Mesenchymal stem cell (in vitro differentiated cells and primary cell): ENCODE measurements at regions not wholly inside any gene's neighbourhood (a gene's known extent, or its start where the extent isn't known, plus 50 kb on each side); places are given as distances from the start of the nearest gene placed in this dataset.
A peak's percentile ranks its signal among the peaks of the same experiment; 100 is the strongest.

Experiments used
- DNase-seq: peaks from one replicate; pipeline ENCODE4 v3.0.0-alpha.2; 2013
- H2AFZ ChIP-seq: one replicate; pipeline ENCODE4 v1.6.1; 2013; ENCODE audit warnings: low read depth, mild to moderate bottlenecking, control low read depth, inconsistent platforms, low read length, moderate library complexity
- H2AK5ac ChIP-seq: 2 replicates; pipeline ENCODE4 v1.6.1; 2013; ENCODE audit warnings: low read length, moderate library complexity, mild to moderate bottlenecking, inconsistent platforms; ENCODE audit not compliant: severe bottlenecking
- H2BK120ac ChIP-seq: one replicate; pipeline ENCODE4 v1.6.1; 2013; ENCODE audit warnings: low read depth, mild to moderate bottlenecking, inconsistent platforms, low read length, moderate library complexity
- H2BK12ac ChIP-seq, 2 experiments: one replicate each; pipeline ENCODE4 v1.6.1; 2013; ENCODE audit warnings: inconsistent platforms in 2 of 2, low read length in 2 of 2, mild to moderate bottlenecking in 2 of 2, moderate library complexity in 2 of 2, control low read depth in 1 of 2
- H2BK15ac ChIP-seq: one replicate; pipeline ENCODE4 v1.6.1; 2013; ENCODE audit warnings: mild to moderate bottlenecking, low read depth, inconsistent platforms; ENCODE audit not compliant: poor library complexity, severe bottlenecking
- H2BK5ac ChIP-seq: 2 replicates; pipeline ENCODE4 v1.6.1; 2013; ENCODE audit warnings: low read depth, mild to moderate bottlenecking, low read length, control low read depth, inconsistent platforms; ENCODE audit not compliant: poor library complexity, severe bottlenecking
- H3K14ac ChIP-seq, 2 experiments: one replicate each; pipeline ENCODE4 v1.6.1; 2013; ENCODE audit warnings: inconsistent platforms in 2 of 2, low read length in 2 of 2, control low read depth in 1 of 2, mild to moderate bottlenecking in 1 of 2, moderate library complexity in 1 of 2
- H3K18ac ChIP-seq, 2 experiments: one replicate each; pipeline ENCODE4 v1.6.1; 2013; ENCODE audit warnings: inconsistent platforms in 2 of 2, low read length in 2 of 2, control low read depth in 1 of 2, low read depth in 1 of 2, mild to moderate bottlenecking in 1 of 2
- H3K23ac ChIP-seq, 2 experiments: one replicate each; pipeline ENCODE4 v1.6.1; 2013; ENCODE audit warnings: inconsistent platforms in 2 of 2, low read length in 2 of 2, mild to moderate bottlenecking in 2 of 2, moderate library complexity in 2 of 2, control low read depth in 1 of 2
- H3K27ac ChIP-seq: 2 replicates; pipeline ENCODE4 v1.5.1; 2013; ENCODE audit warnings: mild to moderate bottlenecking, moderate library complexity, low read length, control low read depth, inconsistent platforms; ENCODE audit not compliant: poor library complexity, severe bottlenecking
- H3K27me3 ChIP-seq, 2 experiments: 2 replicates each; pipeline versions ENCODE4 v1.6.1 to v1.7.0; 2013; ENCODE audit warnings: low read length in 2 of 2, mild to moderate bottlenecking in 2 of 2, moderate library complexity in 2 of 2, control low read depth in 1 of 2, inconsistent platforms in 1 of 2; ENCODE audit not compliant: control insufficient read depth in 1 of 2, insufficient read depth in 1 of 2
- H3K36me3 ChIP-seq, 2 experiments: 2 replicates each; pipeline versions ENCODE4 v1.6.1 to v1.7.0; 2013; ENCODE audit warnings: low read length in 2 of 2, control low read depth in 1 of 2, inconsistent platforms in 1 of 2, low read depth in 1 of 2, mild to moderate bottlenecking in 1 of 2; ENCODE audit not compliant: insufficient read depth in 2 of 2, control insufficient read depth in 1 of 2
- H3K4ac ChIP-seq, 2 experiments: one replicate each; pipeline ENCODE4 v1.6.1; 2013; ENCODE audit warnings: inconsistent platforms in 2 of 2, low read length in 2 of 2, mild to moderate bottlenecking in 2 of 2, moderate library complexity in 2 of 2, control low read depth in 1 of 2, low read depth in 1 of 2
- H3K4me1 ChIP-seq: 2 replicates; pipeline ENCODE4 v1.6.1; 2013; ENCODE audit warnings: low read depth, low read length, control low read depth; ENCODE audit not compliant: control insufficient read depth, insufficient read depth
- H3K4me2 ChIP-seq: 2 replicates; pipeline ENCODE4 v1.6.1; 2013; ENCODE audit warnings: low read length, mild to moderate bottlenecking, inconsistent platforms; ENCODE audit not compliant: poor library complexity, severe bottlenecking
- H3K4me3 ChIP-seq, 2 experiments: 2 replicates each; pipeline versions ENCODE4 v1.5.1 to v1.7.0; 2013; ENCODE audit warnings: low read length in 2 of 2, mild to moderate bottlenecking in 2 of 2, control low read depth in 1 of 2, low read depth in 1 of 2; ENCODE audit not compliant: insufficient read depth in 1 of 2
- H3K79me1 ChIP-seq: replicated peaks from 2 replicates; pipeline ENCODE4 v1.6.1; 2013; ENCODE audit warnings: mild to moderate bottlenecking, control low read depth, low read length, inconsistent platforms; ENCODE audit not compliant: poor library complexity, severe bottlenecking
- H3K9ac ChIP-seq: 2 replicates; pipeline ENCODE4 v1.7.0; 2013; ENCODE audit warnings: mild to moderate bottlenecking, low read length, moderate library complexity
- H3K9me3 ChIP-seq: 2 replicates; pipeline ENCODE4 v1.7.0; 2013; ENCODE audit warnings: mild to moderate bottlenecking, low read length; ENCODE audit not compliant: control insufficient read depth
- H4K8ac ChIP-seq: one replicate; pipeline ENCODE4 v1.6.1; 2013; ENCODE audit warnings: inconsistent platforms, mild to moderate bottlenecking, low read length, moderate library complexity
- H4K91ac ChIP-seq: one replicate; pipeline ENCODE4 v1.6.1; 2013; ENCODE audit warnings: mild to moderate bottlenecking, low read length, inconsistent platforms
- WGBS: methylation state at CpG from one replicate; pipeline ENCODE4 v1.1.7; 2013; ENCODE audit warnings: mixed read lengths; 5-methylcytosine and 5-hydroxymethylcytosine counted together

DNA sequence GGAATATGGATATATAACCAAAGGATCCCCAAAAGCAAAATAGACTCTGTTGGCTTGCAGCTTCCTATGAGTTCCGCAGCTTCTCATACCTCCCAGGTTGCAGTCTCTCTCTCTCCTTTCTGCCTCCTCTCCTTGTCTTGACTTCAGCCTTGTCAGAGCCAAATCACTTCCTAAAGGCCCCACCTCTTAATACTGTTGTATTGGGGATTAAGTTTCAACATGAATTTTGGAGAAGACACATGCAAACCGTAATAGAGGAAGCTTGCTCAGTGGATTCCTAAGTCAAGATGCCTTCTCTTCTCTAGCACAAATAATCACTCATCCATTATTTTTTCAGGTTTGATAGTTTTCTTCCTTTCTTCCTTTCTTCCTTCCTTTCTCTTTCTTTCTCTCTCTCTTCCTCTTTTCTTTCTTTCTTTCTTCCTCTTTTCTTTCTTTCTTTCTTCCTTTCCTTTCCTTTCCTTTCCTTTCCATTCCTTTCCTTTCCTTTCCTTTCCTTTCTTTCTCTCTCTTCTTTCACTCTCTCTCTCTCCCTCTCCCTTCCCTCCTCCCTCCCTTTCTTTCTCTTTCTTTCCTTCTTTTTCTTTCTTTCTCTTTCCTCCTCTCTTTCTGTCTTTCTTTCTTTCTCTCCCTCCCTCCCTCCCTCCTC, 411.3 kb upstream of the TPM1 start:
- Histone ChIP-seq H3K23ac (no peak overlapping the region), H3K4me2 (no peak overlapping the region), H2BK15ac (no peak overlapping the region), H3K4ac (no peak overlapping the region), H3K9ac (no peak overlapping the region), H3K4me1 (no peaks in the 10 kb centered on the region), H4K8ac (no peak overlapping the region), H3K36me3 (no peaks in the 10 kb centered on the region), H4K91ac (no peak overlapping the region), H2BK5ac (no peak overlapping the region), H2AFZ (no peak overlapping the region), H3K27me3 (no peaks in the 10 kb centered on the region), H3K27ac (no peak overlapping the region), H2BK12ac (no peak overlapping the region), H3K18ac (no peak overlapping the region), H3K14ac (no peak overlapping the region), H3K9me3 (no peaks in the 10 kb centered on the region), H3K4me3 (no peak overlapping the region), H2BK120ac (no peak overlapping the region), H3K79me1 (peaks cover 6% of the 10 kb centered on the region), H2AK5ac (no peak overlapping the region)
- no peak for DNase-seq
- WGBS: 99% methylated on average over 2 of the region's 2 CpGs

DNA sequence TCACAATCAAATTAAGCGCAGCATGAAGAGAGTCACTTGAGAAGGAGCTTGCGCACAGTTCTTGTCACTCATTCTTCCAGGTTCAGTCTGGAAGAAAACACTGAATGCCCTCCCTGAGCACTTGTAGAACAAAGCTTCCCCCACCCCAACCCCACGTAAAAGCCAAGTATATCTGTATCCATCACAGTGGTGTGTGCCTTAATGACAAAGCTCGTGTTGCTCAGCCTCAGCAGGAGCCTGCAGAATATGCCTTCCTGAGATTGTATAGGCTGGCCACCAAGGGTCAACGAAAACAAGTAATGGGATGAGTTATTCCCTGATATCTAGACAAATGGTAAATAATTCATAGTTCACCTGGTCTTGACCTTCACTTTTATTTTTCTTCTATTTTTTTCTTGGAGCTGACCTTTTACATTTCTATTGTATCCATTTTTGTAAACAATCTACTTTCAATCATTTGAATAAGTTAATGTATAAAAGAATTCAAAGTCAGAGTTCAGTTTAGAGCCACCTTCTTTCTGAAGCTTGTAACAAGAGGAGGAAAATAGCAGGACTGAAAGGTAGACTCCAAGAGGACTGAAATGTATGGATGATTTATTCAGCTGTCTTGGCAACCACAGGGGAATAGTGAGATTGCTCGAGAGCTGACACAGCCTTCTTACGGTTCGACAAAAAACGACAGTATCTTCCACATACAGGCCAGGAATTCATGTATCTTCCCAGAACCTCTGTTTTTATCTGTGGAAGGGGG, 405.5 kb upstream of the TPM1 start:
- 81% methylated on average over 7 of the region's 9 CpGs for WGBS
- Histone ChIP-seq H3K4me2 (no peak overlapping the region), H3K4me1 (peaks cover 6% of the 10 kb centered on the region), H3K4me3 (no peak overlapping the region), H3K9ac (no peak overlapping the region), H2AFZ (no peak overlapping the region), H3K79me1 (peaks cover 18% of the 10 kb centered on the region), H2AK5ac (no peak overlapping the region), H3K4ac (no peak overlapping the region), H2BK12ac (no peak overlapping the region), H2BK120ac (no peak overlapping the region), H4K91ac (no peak overlapping the region), H2BK5ac (no peak overlapping the region), H3K14ac (no peak overlapping the region), H3K27ac (peak overlapping the region; percentile 21), H3K23ac (no peak overlapping the region), H3K18ac (no peak overlapping the region), H4K8ac (no peak overlapping the region), H3K36me3 (no peaks in the 10 kb centered on the region), H3K27me3 (no peaks in the 10 kb centered on the region), H2BK15ac (no peak overlapping the region), H3K9me3 (no peaks in the 10 kb centered on the region)
- DNase-seq: no peak

DNA sequence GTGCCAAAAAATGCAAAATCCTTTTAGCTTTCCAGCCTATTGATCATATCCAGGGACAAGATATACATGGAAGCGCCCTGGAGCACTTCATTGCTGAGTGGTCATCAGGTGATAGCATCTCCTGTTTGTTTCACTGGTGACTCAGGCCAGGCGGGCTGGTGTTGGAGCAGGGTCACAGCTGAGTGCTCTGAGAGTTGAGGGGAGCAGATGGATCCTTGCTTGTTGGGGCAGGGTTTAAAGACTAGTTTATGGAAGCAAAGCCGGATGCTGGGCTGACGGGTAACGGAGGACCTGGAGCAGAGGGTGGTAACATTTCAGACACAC, 405.0 kb upstream of the TPM1 start:
- 64% methylated on average over 5 of the region's 5 CpGs for WGBS
- Histone ChIP-seq H2BK120ac (no peak overlapping the region), H4K91ac (no peak overlapping the region), H3K4me3 (no peak overlapping the region), H2AK5ac (no peak overlapping the region), H3K4me1 (peaks cover 6% of the 10 kb centered on the region), H2AFZ (no peak overlapping the region), H2BK15ac (no peak overlapping the region), H3K14ac (no peak overlapping the region), H2BK5ac (no peak overlapping the region), H3K27ac (peak overlapping the region; percentile 21), H2BK12ac (peak overlapping the region in 1 of 2 experiments; percentile 31), H3K4me2 (no peak overlapping the region), H3K9me3 (no peaks in the 10 kb centered on the region), H4K8ac (no peak overlapping the region), H3K18ac (peak overlapping the region in 1 of 2 experiments; percentile 80), H3K36me3 (no peaks in the 10 kb centered on the region), H3K23ac (no peak overlapping the region), H3K4ac (no peak overlapping the region), H3K79me1 (peaks cover 16% of the 10 kb centered on the region), H3K27me3 (no peaks in the 10 kb centered on the region), H3K9ac (no peak overlapping the region)
- DNase-seq: peak; percentile 30

DNA sequence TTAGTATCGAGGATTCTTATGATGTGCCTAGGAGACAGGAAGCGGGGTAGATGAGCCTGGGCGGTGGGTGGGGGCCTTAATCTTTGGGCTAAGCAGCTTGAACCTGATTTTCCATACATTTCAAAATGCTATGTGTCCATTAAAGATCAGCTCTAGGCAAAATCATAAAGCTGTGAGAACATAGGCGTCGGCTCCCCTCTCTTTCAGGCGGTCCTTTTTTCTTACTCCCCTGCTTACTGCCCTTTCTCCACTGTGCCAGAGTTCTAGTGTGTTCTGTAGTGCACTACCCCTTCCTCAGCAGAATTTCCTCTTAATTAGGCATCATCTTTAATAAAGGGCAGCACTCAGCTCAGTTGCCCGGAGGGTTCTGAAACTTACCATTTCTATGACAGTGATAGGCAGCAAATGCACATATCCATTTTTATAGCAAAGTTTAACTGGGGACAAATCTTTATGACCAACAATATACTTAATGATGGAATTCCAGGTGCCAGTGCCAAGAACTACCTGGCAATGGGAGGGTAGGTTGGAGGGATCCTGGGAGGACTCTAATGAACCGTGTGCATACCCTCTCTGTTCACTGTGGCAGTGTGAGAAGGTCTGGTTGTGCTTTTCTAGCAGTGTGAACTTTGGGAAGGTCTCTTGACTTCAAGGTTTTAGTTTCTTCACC, 404.5 kb upstream of the TPM1 start:
- H3K79me1 ChIP-seq: peaks cover 15% of the 10 kb centered on the region
- no peaks in the 10 kb centered on the region for H3K9me3 ChIP-seq
- H3K18ac ChIP-seq: no peak overlapping the region
- H4K8ac ChIP-seq: no peak overlapping the region
- no peak overlapping the region for H3K14ac ChIP-seq
- no peak overlapping the region for H3K4me2 ChIP-seq
- no peaks in the 10 kb centered on the region for H3K27me3 ChIP-seq
- no peak overlapping the region for H3K4me3 ChIP-seq
- H4K91ac ChIP-seq: no peak overlapping the region
- no peak overlapping the region for H3K4ac ChIP-seq
- peak overlapping the region; percentile 5 for H2BK5ac ChIP-seq
- no peak overlapping the region for H3K23ac ChIP-seq
- no peaks in the 10 kb centered on the region for H3K36me3 ChIP-seq
- 93% methylated on average over 8 of the region's 8 CpGs for WGBS
- peaks cover 6% of the 10 kb centered on the region for H3K4me1 ChIP-seq
- H3K27ac ChIP-seq: no peak overlapping the region
- H2AFZ ChIP-seq: no peak overlapping the region
- no peak overlapping the region for H2BK12ac ChIP-seq
- H3K9ac ChIP-seq: no peak overlapping the region
- H2BK15ac ChIP-seq: no peak overlapping the region
- H2AK5ac ChIP-seq: peak overlapping the region; percentile 50
- no peak for DNase-seq
- no peak overlapping the region for H2BK120ac ChIP-seq
